Epithelial cell of proximal tubule (primary cell): ENCODE measurements at regions not wholly inside any gene's neighbourhood (a gene's known extent, or its start where the extent isn't known, plus 50 kb on each side); places are given as distances from the start of the nearest gene placed in this dataset.

Experiments used
- DNase-seq: peaks from one replicate; pipeline ENCODE4 v3.0.0-alpha.2; 2011; ENCODE audit warnings: low read depth
- H3K4me3 ChIP-seq: 2 replicates; pipeline ENCODE4 v1.5.1; 2011; ENCODE audit warnings: low read depth, mild to moderate bottlenecking, low read length
- TF ChIP-seq, protein P1 (sequence below): conservative IDR thresholded peaks from 2 replicates; pipeline ENCODE4 v1.5.1; 2012; ENCODE audit warnings: low read depth, mild to moderate bottlenecking, low read length

DNA sequence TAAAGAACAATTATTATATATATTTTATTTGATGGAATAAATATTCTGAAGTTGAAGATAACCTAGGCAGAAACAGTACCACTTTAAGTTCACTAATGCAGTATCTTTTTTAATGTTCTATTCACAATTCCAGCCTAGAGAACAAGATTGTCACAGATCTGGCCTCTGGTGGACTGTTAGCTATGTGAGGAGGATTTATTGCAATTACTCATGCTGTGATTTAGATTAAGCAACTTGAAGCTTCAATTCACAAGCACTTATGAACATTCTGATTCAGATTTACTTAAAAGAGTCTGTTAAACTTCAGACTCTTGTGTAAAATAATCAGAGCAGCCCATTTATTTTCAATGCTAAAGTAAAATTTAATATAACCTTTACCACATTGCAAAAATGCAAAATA lies 1489.8 kb downstream of the STIM2 start:
- H3K4me3 ChIP-seq = no peak overlapping the region
- no peak for DNase-seq
- TF ChIP-seq, protein P1, sequence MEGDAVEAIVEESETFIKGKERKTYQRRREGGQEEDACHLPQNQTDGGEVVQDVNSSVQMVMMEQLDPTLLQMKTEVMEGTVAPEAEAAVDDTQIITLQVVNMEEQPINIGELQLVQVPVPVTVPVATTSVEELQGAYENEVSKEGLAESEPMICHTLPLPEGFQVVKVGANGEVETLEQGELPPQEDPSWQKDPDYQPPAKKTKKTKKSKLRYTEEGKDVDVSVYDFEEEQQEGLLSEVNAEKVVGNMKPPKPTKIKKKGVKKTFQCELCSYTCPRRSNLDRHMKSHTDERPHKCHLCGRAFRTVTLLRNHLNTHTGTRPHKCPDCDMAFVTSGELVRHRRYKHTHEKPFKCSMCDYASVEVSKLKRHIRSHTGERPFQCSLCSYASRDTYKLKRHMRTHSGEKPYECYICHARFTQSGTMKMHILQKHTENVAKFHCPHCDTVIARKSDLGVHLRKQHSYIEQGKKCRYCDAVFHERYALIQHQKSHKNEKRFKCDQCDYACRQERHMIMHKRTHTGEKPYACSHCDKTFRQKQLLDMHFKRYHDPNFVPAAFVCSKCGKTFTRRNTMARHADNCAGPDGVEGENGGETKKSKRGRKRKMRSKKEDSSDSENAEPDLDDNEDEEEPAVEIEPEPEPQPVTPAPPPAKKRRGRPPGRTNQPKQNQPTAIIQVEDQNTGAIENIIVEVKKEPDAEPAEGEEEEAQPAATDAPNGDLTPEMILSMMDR = no peak

- TF ChIP-seq, protein P1 = no peak
- no peak for DNase-seq
- H3K4me3 ChIP-seq = no peak overlapping the region
Observed at GRCh38 chr4:28351102-28351501, 1490.5 kb downstream of the STIM2 start.

DNA sequence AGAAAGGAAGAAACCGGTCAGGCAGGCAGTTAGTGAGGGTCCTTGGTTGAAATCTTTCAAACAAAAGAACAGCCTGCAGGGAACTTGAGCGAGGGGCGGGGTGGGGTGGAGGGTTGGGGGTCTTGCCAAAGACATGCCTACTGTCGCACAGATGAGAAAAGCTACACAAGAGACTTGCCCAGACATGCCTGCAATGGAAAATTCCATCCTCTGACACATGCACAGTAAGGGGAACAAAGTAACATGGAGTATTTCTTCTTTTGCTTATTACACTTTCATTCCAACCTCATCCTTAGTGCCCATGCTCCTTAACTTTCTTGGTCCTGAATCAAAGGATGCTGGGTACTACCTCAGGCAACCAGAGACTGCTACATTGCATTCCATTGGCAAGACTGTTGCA lies 1491.2 kb downstream of the STIM2 start:
- TF ChIP-seq, protein P1 = no peak
- DNase-seq = no peak

GRCh38 chr4:28354880-28355656 lies 1494.4 kb downstream of the STIM2 start:
- TF ChIP-seq, protein P1 = no peak
- DNase-seq = no peak
- H3K4me3 ChIP-seq = no peak overlapping the region

More for the DNA sequence above, 1491.2 kb downstream of the STIM2 start:
- H3K4me3 ChIP-seq = no peak overlapping the region

DNA sequence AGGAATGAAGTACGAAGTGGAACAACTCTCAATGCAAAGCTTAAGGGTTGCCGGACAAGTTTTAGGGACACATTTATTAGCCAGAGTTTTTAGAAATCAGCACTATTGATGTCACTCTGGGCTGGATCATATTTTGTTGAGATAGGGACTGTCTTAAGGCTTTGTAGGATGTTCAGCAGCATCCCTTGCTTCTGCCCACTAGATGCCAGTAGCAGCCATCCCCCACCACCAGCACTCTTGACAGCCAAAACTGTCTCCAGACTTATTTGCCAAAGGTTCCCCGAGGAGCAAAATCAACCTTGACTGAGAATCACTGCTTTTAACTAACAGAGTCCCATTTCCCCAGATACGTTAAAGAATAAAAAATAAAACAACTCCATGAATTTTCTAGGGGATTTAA lies 1497.3 kb downstream of the STIM2 start:
- H3K4me3 ChIP-seq = no peak overlapping the region
- TF ChIP-seq, protein P1 = no peak
- DNase-seq = no peak

DNA sequence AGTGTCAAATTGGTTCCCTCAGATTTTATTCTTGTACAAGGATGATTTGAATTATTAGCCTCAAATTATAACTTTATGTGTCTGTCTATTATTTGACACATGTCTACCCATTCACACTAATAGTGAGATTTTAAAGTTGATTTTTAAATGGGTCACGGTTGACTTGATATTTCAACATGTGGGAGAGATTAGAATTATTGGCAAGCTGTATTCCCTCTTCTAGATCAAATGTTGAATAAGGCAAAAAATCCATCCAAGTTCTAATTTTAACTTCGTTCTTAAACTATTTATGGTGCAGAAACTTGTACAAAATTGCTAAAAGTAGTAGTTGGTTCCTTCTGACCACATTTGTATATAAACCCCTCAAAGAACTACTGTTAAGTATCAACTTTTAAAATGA lies 1498.0 kb downstream of the STIM2 start:
- no peak overlapping the region for H3K4me3 ChIP-seq
- no peak for DNase-seq
- TF ChIP-seq, protein P1 = no peak

DNA sequence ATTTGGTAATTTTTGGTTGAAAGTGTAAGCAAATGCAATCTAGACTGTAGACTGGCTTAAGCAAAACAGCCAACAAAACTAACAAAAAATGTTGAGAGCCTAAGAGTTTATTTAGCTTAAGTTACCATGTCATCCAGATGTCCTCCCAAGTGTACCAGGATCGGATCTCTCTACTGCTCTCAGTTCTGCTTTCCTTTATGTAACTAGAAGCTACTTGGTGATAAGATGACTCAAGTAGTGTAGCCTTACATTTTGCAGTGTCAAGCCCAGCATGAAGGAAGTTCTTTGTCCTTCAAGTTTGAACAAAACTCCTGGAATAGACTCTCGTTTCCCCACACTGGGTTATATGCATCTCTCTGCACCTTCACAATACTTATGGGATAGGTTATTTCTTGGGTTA lies 1500.0 kb downstream of the STIM2 start:
- no peak for DNase-seq
- no peak overlapping the region for H3K4me3 ChIP-seq
- TF ChIP-seq, protein P1 = no peak
